OCI-LY7 (cell line): ENCODE measurements at regions not wholly inside any gene's neighbourhood (a gene's known extent, or its start where the extent isn't known, plus 50 kb on each side); places are given as distances from the start of the nearest gene placed in this dataset.

Experiments used
- BruUV-seq: library from RNA; stranded (reverse); fragments of 400-500 nt; replicated peaks from 2 replicates; lab custom pipeline; 2021; lab: Mats Ljungman, UMichigan
- CTCF ChIA-PET: fragments of 300-600 bp; sonication (Branson Sonifier 250); formaldehyde crosslinking; loops from one replicate; lab custom pipeline; 2022; ENCODE audit warnings: antibody characterized with exemption; ENCODE audit not compliant: unreplicated experiment; lab: Charles Lee
- POLR2A ChIA-PET: fragments of 300-600 bp; sonication (Branson Sonifier 250); formaldehyde crosslinking; loops from one replicate; lab custom pipeline; 2022; ENCODE audit warnings: antibody characterized with exemption; lab: Charles Lee
- DNase-seq: peaks from one replicate; pipeline ENCODE4 v3.0.0-alpha.2; 2015; ENCODE audit warnings: low spot score
- H2AFZ ChIP-seq: fragments of 200-600 bp; sonication (generic), shearing (Covaris generic); 2 replicates; pipeline ENCODE4 v1.6.1; 2014; ENCODE audit warnings: mild to moderate bottlenecking, antibody characterized with exemption, low read length, moderate library complexity
- H3K27ac ChIP-seq: fragments of 200-600 bp; sonication (generic); 2 replicates; pipeline ENCODE4 v1.5.1; 2014; ENCODE audit warnings: mixed run types, low read depth, mild to moderate bottlenecking, moderate library complexity, low read length, inconsistent platforms; ENCODE audit not compliant: poor library complexity, severe bottlenecking
- H3K36me3 ChIP-seq: fragments of 200-600 bp; sonication (generic); 2 replicates; pipeline ENCODE4 v1.6.1; 2014; ENCODE audit warnings: mild to moderate bottlenecking, antibody characterized with exemption, low read length, moderate library complexity, mixed read lengths; ENCODE audit not compliant: insufficient read depth
- H3K4me1 ChIP-seq: fragments of 200-600 bp; sonication (generic); 2 replicates; pipeline ENCODE4 v1.5.1; 2014; ENCODE audit warnings: mild to moderate bottlenecking, low read length; ENCODE audit not compliant: insufficient read depth, poor library complexity, severe bottlenecking
- H3K4me2 ChIP-seq: fragments of 200-600 bp; sonication (generic); 2 replicates; pipeline ENCODE4 v1.6.1; 2014; ENCODE audit warnings: mild to moderate bottlenecking, low read length
- H3K4me3 ChIP-seq: fragments of 200-600 bp; sonication (generic); 2 replicates; pipeline ENCODE4 v1.5.1; 2014; ENCODE audit warnings: mild to moderate bottlenecking, low read depth, low read length; ENCODE audit not compliant: poor library complexity, severe bottlenecking
- H3K79me2 ChIP-seq: fragments of 200-600 bp; sonication (generic); 2 replicates; pipeline ENCODE4 v1.6.1; 2016; ENCODE audit warnings: low read depth, mild to moderate bottlenecking, low read length, moderate library complexity, mixed read lengths; ENCODE audit not compliant: insufficient read depth
- H3K9me2 ChIP-seq: fragments of 200-600 bp; sonication (generic); 2 replicates; pipeline ENCODE4 v1.6.1; 2016; ENCODE audit warnings: mild to moderate bottlenecking, low read length, mixed read lengths; ENCODE audit not compliant: insufficient read depth
- H3K9me3 ChIP-seq: fragments of 200-600 bp; sonication (generic); 2 replicates; pipeline ENCODE4 v1.6.1; 2014; ENCODE audit warnings: mild to moderate bottlenecking, mixed run types, low read length, mixed read lengths
- H4K20me1 ChIP-seq: fragments of 200-600 bp; sonication (generic); 2 replicates; pipeline ENCODE4 v1.6.1; 2014; ENCODE audit warnings: mild to moderate bottlenecking, antibody characterized with exemption, low read length, moderate library complexity, mixed read lengths; ENCODE audit not compliant: insufficient read depth
- CTCF ChIP-seq: fragments of 200-600 bp; sonication (generic); conservative IDR thresholded peaks from 2 replicates; pipeline ENCODE4 v1.5.1; 2014; ENCODE audit warnings: mild to moderate bottlenecking, antibody characterized with exemption, low read length, moderate library complexity, mixed read lengths
- EZH2phosphoT487 ChIP-seq: fragments of 200-600 bp; sonication (generic); IDR thresholded peaks from 2 replicates; pipeline ENCODE4 v1.6.1; 2018; ENCODE audit warnings: low read depth, borderline replicate concordance, mild to moderate bottlenecking, mixed run types, antibody characterized with exemption, low read length, moderate library complexity, mixed read lengths
- intact Hi-C: fragments of 100-400 bp; cut with micrococcal nuclease; formaldehyde crosslinking; loops from one replicate; pipeline ENCODE4 v1.10.0; 2022; ENCODE audit not compliant: unreplicated experiment

DNA sequence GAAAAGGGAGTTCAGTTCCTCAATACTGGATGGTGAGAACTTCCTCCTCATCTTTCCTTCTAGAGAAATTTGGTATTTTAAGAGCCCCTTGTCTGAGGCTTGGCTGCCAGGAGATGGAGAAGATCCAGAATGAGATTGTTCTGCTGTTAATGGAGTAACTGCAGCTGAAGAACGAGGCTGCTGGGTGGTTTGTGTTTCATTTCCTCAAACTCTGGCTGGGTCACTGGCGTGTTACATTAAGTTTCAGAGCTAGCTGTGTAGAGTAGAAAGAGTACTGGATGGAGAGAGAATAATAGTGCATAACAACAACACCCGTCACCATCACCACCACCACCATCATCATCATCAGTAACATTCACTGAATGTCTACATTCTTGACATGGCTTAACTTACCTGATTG lies 325.0 kb upstream of the TBX3 start:
- Histone ChIP-seq H3K79me2 (no peaks in the 10 kb centered on the region), H3K9me2 (no peaks in the 10 kb centered on the region), H3K4me2 (peak overlapping the region; percentile 64), H3K36me3 (no peaks in the 10 kb centered on the region), H3K27ac (peak overlapping the region; percentile 64), H3K4me1 (peaks cover 45% of the 10 kb centered on the region), H4K20me1 (no peaks in the 10 kb centered on the region), H2AFZ (peak overlapping the region; percentile 64), H3K4me3 (peak overlapping the region; percentile 31), H3K9me3 (no peaks in the 10 kb centered on the region)
- TF ChIP-seq EZH2phosphoT487 (no peak), CTCF (no peak)
- intact Hi-C loops = no loop called here
- CTCF ChIA-PET = interaction anchor here (1.0 kb wide), 1 partner anchor 11 kb away, joined by 3 read pairs; no protein-coding TSS in a partner anchor
- peak; percentile 85 for DNase-seq
- POLR2A ChIA-PET = interaction anchor here (1.0 to 1.6 kb wide), 3 partner anchors 11 to 33 kb away, joined by 3 to 10 read pairs (median 3); no protein-coding TSS in a partner anchor
- BruUV-seq = no TSS peak

GRCh38 chr12:115004470-115005146 lies 320.6 kb upstream of the TBX3 start:
- Histone ChIP-seq H3K36me3 (no peaks in the 10 kb centered on the region), H3K79me2 (no peaks in the 10 kb centered on the region), H4K20me1 (no peaks in the 10 kb centered on the region), H3K27ac (no peak overlapping the region), H3K4me2 (no peak overlapping the region), H3K9me3 (no peaks in the 10 kb centered on the region), H3K4me1 (peaks cover 72% of the 10 kb centered on the region), H3K4me3 (no peak overlapping the region), H3K9me2 (no peaks in the 10 kb centered on the region), H2AFZ (no peak overlapping the region; the same call in 1 of the 2 replicates)
- BruUV-seq = no TSS peak
- DNase-seq = no peak
- intact Hi-C loops = no loop called here
- ChIA-PET POLR2A (no interaction called here), CTCF (no interaction called here)
- TF ChIP-seq CTCF (no peak), EZH2phosphoT487 (no peak)

DNA sequence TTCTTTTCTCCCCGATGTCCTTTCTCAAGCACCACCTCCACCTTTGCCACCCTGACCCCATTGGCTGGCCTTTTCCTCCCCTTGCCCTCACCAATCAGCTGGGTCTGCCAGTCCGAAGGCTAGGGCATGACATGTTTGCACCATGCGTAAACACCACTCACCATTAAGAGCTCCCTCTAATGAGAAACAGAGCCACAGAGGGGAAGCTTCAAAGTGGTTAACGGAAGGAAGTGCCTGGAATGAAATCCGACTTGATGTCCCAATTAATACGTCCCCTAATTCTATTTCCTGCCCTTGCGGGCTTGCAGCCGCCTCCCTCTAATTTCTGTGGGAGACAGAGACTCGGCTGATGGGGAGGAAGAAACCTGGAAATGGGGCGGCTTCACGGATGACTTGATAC lies 318.5 kb upstream of the TBX3 start:
- H2AFZ ChIP-seq = no peak overlapping the region
- peaks cover 5% of the 10 kb centered on the region; the same call in 1 of the 2 replicates for H3K9me3 ChIP-seq
- no TSS peak for BruUV-seq
- ChIA-PET POLR2A (no interaction called here), CTCF (no interaction called here)
- no peaks in the 10 kb centered on the region for H3K79me2 ChIP-seq
- H3K4me2 ChIP-seq = no peak overlapping the region
- intact Hi-C loops = no loop called here
- H3K9me2 ChIP-seq = no peaks in the 10 kb centered on the region
- H3K27ac ChIP-seq = no peak overlapping the region
- no peak overlapping the region for H3K4me3 ChIP-seq
- no peaks in the 10 kb centered on the region for H3K36me3 ChIP-seq
- TF ChIP-seq EZH2phosphoT487 (no peak), CTCF (no peak)
- peaks cover 72% of the 10 kb centered on the region for H3K4me1 ChIP-seq
- no peak for DNase-seq
- H4K20me1 ChIP-seq = no peaks in the 10 kb centered on the region
